Caco-2 (cell line): ENCODE measurements at regions not wholly inside any gene's neighbourhood (a gene's known extent, or its start where the extent isn't known, plus 50 kb on each side); places are given as distances from the start of the nearest gene placed in this dataset.

Experiments used
- BruUV-seq: library from RNA; stranded (reverse); fragments of 400-500 nt; replicated peaks from 2 replicates; lab custom pipeline; 2021; lab: Mats Ljungman, UMichigan
- CTCF ChIA-PET: fragments of 300-600 bp; sonication (Branson Sonifier 250); formaldehyde crosslinking; loops from one replicate; lab custom pipeline; 2022; ENCODE audit warnings: antibody characterized with exemption; lab: Charles Lee
- POLR2A ChIA-PET: fragments of 300-600 bp; sonication (Branson Sonifier 250); formaldehyde crosslinking; loops from one replicate; lab custom pipeline; 2022; ENCODE audit warnings: antibody characterized with exemption; lab: Charles Lee
- DNase-seq, 2 experiments: peaks; one replicate each; pipeline versions ENCODE4 v3.0.0 to v3.0.0-alpha.2; 2020 to 2022
- H3K27me3 ChIP-seq: replicated peaks from 2 replicates; pipeline ENCODE4 v1.6.0; 2011; ENCODE audit warnings: low read length; ENCODE audit not compliant: control insufficient read depth, insufficient read depth
- H3K36me3 ChIP-seq: 2 replicates; pipeline ENCODE4 v1.5.1; 2011; ENCODE audit warnings: low read length; ENCODE audit not compliant: control insufficient read depth, insufficient read depth
- H3K4me1 ChIP-seq: fragments of 250-450 bp; sonication (Bioruptor Pico); 2 replicates; pipeline ENCODE4 v1.5.1; 2020; ENCODE audit warnings: mild to moderate bottlenecking
- H3K4me3 ChIP-seq: 2 replicates; pipeline ENCODE4 v1.5.1; 2011; ENCODE audit warnings: low read depth, mild to moderate bottlenecking, control low read depth, low read length
- H3K9me3 ChIP-seq: fragments of 250-450 bp; sonication (Bioruptor Pico); 2 replicates; pipeline ENCODE4 v1.5.1; 2020; ENCODE audit warnings: mild to moderate bottlenecking, moderate library complexity
- H3K27ac Mint-ChIP-seq: one replicate; pipeline ENCODE4 v1.8.0; 2022; ENCODE audit warnings: mixed read lengths; ENCODE audit not compliant: unreplicated experiment
- H3K27me3 Mint-ChIP-seq: one replicate; pipeline ENCODE4 v1.8.0; 2022; ENCODE audit warnings: mixed read lengths; ENCODE audit not compliant: insufficient read depth, unreplicated experiment
- H3K36me3 Mint-ChIP-seq: one replicate; pipeline ENCODE4 v1.8.0; 2022; ENCODE audit warnings: mild to moderate bottlenecking, mixed read lengths; ENCODE audit not compliant: insufficient read depth, unreplicated experiment
- H3K4me1 Mint-ChIP-seq: one replicate; pipeline ENCODE4 v1.8.0; 2022; ENCODE audit warnings: low read depth, mixed read lengths; ENCODE audit not compliant: unreplicated experiment
- H3K4me3 Mint-ChIP-seq: one replicate; pipeline ENCODE4 v1.8.0; 2022; ENCODE audit warnings: mild to moderate bottlenecking, moderate library complexity, mixed read lengths; ENCODE audit not compliant: unreplicated experiment
- H3K9me3 Mint-ChIP-seq: one replicate; pipeline ENCODE4 v1.8.0; 2022; ENCODE audit warnings: mixed read lengths; ENCODE audit not compliant: unreplicated experiment
- CTCF ChIP-seq, 2 experiments: fragments of 200-600 bp in 1 of 2; IDR thresholded peaks; 1 replicate in 1 of 2; 2 replicates in 1 of 2; pipeline versions ENCODE4 v1.5.1 to v1.8.0; 2011 to 2022; ENCODE audit warnings: antibody characterized with exemption in 1 of 2, control low read depth in 1 of 2, inconsistent platforms in 1 of 2, low read depth in 1 of 2, low read length in 1 of 2, mild to moderate bottlenecking in 1 of 2, moderate library complexity in 1 of 2; ENCODE audit not compliant: insufficient read depth in 1 of 2, severe bottlenecking in 1 of 2, unreplicated experiment in 1 of 2
- intact Hi-C: fragments of 100-400 bp; cut with micrococcal nuclease; formaldehyde crosslinking; loops from one replicate; pipeline ENCODE4 v1.10.0; 2022; ENCODE audit not compliant: unreplicated experiment

DNA sequence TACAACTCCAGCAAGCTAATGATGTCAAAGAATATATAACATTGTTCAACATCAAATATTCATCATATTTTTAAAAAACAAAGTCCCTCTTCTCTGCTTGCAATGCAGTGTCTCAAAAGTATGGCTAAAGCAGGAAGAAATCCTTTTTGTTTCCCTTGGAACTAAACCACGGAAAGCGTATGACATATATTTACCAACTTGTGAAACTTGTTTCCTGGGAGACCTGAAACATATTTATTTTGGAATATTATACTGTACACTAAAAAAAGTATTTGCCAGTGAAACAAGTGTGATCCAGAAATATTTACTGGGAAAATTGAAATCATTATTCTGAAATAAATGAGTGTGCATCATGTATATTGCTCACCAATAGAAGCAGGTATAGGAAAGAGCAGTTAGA, 156.0 kb upstream of the ANKRD50 start:
- CTCF ChIA-PET: no interaction called here
- intact Hi-C loops: no loop called here
- H3K27me3 ChIP-seq: no peaks in the 10 kb centered on the region
- H3K27me3 Mint-ChIP-seq: no peaks in the 10 kb centered on the region
- no peaks in the 10 kb centered on the region for H3K9me3 ChIP-seq
- H3K4me1 ChIP-seq: no peaks in the 10 kb centered on the region
- no peak for TF ChIP-seq CTCF (IDR thresholded peaks at IDR 0.05; ENCODE audit: insufficient read depth in 1 of 2, low read depth in 1 of 2, low read length in 1 of 2, severe bottlenecking in 1 of 2, unreplicated experiment in 1 of 2)
- no peak overlapping the region for H3K4me3 Mint-ChIP-seq
- H3K4me1 Mint-ChIP-seq: no peaks in the 10 kb centered on the region
- no TSS peak for BruUV-seq
- H3K4me3 ChIP-seq: no peak overlapping the region
- H3K36me3 ChIP-seq: no peaks in the 10 kb centered on the region
- H3K9me3 Mint-ChIP-seq: no peaks in the 10 kb centered on the region
- no peak for DNase-seq
- POLR2A ChIA-PET: no interaction called here
- no peak overlapping the region for H3K27ac Mint-ChIP-seq
- no peaks in the 10 kb centered on the region for H3K36me3 Mint-ChIP-seq

GRCh38 chr4:124867536-124867935, 155.0 kb upstream of the ANKRD50 start:
- no peaks in the 10 kb centered on the region for H3K9me3 ChIP-seq
- no peaks in the 10 kb centered on the region for H3K4me1 Mint-ChIP-seq
- no peaks in the 10 kb centered on the region for H3K36me3 ChIP-seq
- no peak overlapping the region for H3K27ac Mint-ChIP-seq
- POLR2A ChIA-PET: no interaction called here
- no peak for DNase-seq
- no peaks in the 10 kb centered on the region for H3K27me3 ChIP-seq
- H3K4me3 ChIP-seq: no peak overlapping the region
- H3K36me3 Mint-ChIP-seq: no peaks in the 10 kb centered on the region
- no peaks in the 10 kb centered on the region for H3K4me1 ChIP-seq
- TF ChIP-seq CTCF (IDR thresholded peaks at IDR 0.05; ENCODE audit: insufficient read depth in 1 of 2, low read depth in 1 of 2, low read length in 1 of 2, severe bottlenecking in 1 of 2, unreplicated experiment in 1 of 2): no peak
- no TSS peak for BruUV-seq
- H3K27me3 Mint-ChIP-seq: no peaks in the 10 kb centered on the region
- intact Hi-C loops: no loop called here
- no peak overlapping the region for H3K4me3 Mint-ChIP-seq
- CTCF ChIA-PET: no interaction called here
- no peaks in the 10 kb centered on the region for H3K9me3 Mint-ChIP-seq

DNA sequence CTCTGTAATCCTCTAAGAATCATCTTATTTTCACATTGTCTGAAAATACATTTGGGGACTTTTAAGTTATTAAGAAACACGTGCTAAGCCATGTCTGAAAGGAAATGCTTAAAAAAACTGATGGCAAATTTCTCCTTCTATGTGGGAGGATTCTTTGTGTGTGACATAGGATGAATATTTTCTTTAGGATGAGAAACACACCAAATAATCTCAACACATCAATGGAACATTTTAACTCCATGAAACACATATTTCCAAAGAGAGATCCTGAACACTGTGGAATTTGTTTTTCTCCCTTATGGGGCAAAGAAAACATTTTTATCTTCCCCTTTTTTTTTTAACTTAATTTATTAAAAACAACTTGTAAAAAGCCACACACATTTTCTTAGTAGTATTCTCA, 153.8 kb upstream of the ANKRD50 start:
- no peaks in the 10 kb centered on the region for H3K27me3 Mint-ChIP-seq
- H3K36me3 ChIP-seq: no peaks in the 10 kb centered on the region
- intact Hi-C loops: no loop called here

More for the DNA sequence above, 153.8 kb upstream of the ANKRD50 start:
- CTCF ChIA-PET: no interaction called here
- Mint-ChIP-seq H3K27ac (no peak overlapping the region), H3K4me3 (no peak overlapping the region), H3K4me1 (no peaks in the 10 kb centered on the region), H3K9me3 (no peaks in the 10 kb centered on the region), H3K36me3 (no peaks in the 10 kb centered on the region)
- Histone ChIP-seq H3K4me1 (no peaks in the 10 kb centered on the region), H3K4me3 (no peak overlapping the region), H3K27me3 (no peaks in the 10 kb centered on the region), H3K9me3 (no peaks in the 10 kb centered on the region)
- no TSS peak for BruUV-seq
- no peak for TF ChIP-seq CTCF (IDR thresholded peaks at IDR 0.05; ENCODE audit: insufficient read depth in 1 of 2, low read depth in 1 of 2, low read length in 1 of 2, severe bottlenecking in 1 of 2, unreplicated experiment in 1 of 2)
- DNase-seq: no peak
- POLR2A ChIA-PET: no interaction called here
